H1 (cell line): ENCODE measurements at regions not wholly inside any gene's neighbourhood (a gene's known extent, or its start where the extent isn't known, plus 50 kb on each side); places are given as distances from the start of the nearest gene placed in this dataset.

ENCODE experiments used
- CTCF ChIA-PET: fragments of 300-600 bp; sonication (Branson Sonifier 250); formaldehyde crosslinking; loops from one replicate; lab custom pipeline; 2021; ENCODE audit not compliant: partially characterized antibody; lab: Charles Lee
- POLR2A ChIA-PET: fragments of 300-600 bp; sonication (Branson Sonifier 250); formaldehyde crosslinking; loops from one replicate; lab custom pipeline; 2021; ENCODE audit warnings: inconsistent platforms; ENCODE audit not compliant: partially characterized antibody; lab: Charles Lee
- DNase-seq, 2 experiments: peaks; one replicate each; pipeline versions ENCODE4 v3.0.0 to v3.0.0-alpha.2; 2010 to 2022; ENCODE audit warnings: low spot score in 2 of 2, low read depth in 1 of 2, mixed read lengths in 1 of 2
- FAIRE-seq: peaks from 2 replicates; lab custom pipeline; 2011; peaks lifted over from hg19 to GRCh38; lab: Jason Lieb, UNC
- H2AFZ ChIP-seq: 2 replicates; pipeline ENCODE4 v1.8.1; 2012; ENCODE audit warnings: low read length, inconsistent platforms
- H2AK5ac ChIP-seq: 2 replicates; pipeline ENCODE4 v1.6.1; 2013; ENCODE audit warnings: low read depth, low read length
- H2BK120ac ChIP-seq: replicated peaks from 2 replicates; pipeline ENCODE3; 2013; ENCODE audit warnings: low read depth, low read length, inconsistent platforms
- H2BK12ac ChIP-seq: 2 replicates; pipeline ENCODE4 v1.6.1; 2013; ENCODE audit warnings: low read depth, low read length
- H2BK15ac ChIP-seq: 2 replicates; pipeline ENCODE4 v1.6.1; 2013; ENCODE audit warnings: low read length
- H2BK20ac ChIP-seq: 2 replicates; pipeline ENCODE4 v1.6.1; 2013; ENCODE audit warnings: low read length
- H2BK5ac ChIP-seq: 2 replicates; pipeline ENCODE4 v1.6.1; 2013; ENCODE audit warnings: low read depth, low read length
- H3K14ac ChIP-seq: 2 replicates; pipeline ENCODE4 v1.6.1; 2013; ENCODE audit warnings: inconsistent platforms; ENCODE audit not compliant: insufficient read length
- H3K18ac ChIP-seq: 2 replicates; pipeline ENCODE4 v1.6.1; 2013; ENCODE audit warnings: low read length; ENCODE audit errors: extremely low read depth
- H3K23ac ChIP-seq: 2 replicates; pipeline ENCODE4 v1.6.1; 2013; ENCODE audit warnings: inconsistent platforms; ENCODE audit not compliant: insufficient read length
- H3K23me2 ChIP-seq: 2 replicates; pipeline ENCODE4 v1.6.1; 2013; ENCODE audit warnings: low read depth, low read length
- H3K27ac ChIP-seq: 2 replicates; pipeline ENCODE4 v1.6.1; 2011; ENCODE audit warnings: low read depth, low read length, inconsistent platforms
- H3K27me3 ChIP-seq, 4 experiments: replicated peaks in 1 of 4; 1 replicate in 1 of 4; 2 replicates in 3 of 4; pipeline versions ENCODE4 v1.6.1 to v1.8.1; 2011 to 2013; ENCODE audit warnings: low read length in 3 of 4, mild to moderate bottlenecking in 3 of 4, inconsistent platforms in 2 of 4, mixed read lengths in 2 of 4, moderate library complexity in 1 of 4; ENCODE audit not compliant: control insufficient read depth in 3 of 4, insufficient read depth in 3 of 4; ENCODE audit errors: extremely low read depth in 1 of 4
- H3K36me3 ChIP-seq, 4 experiments: 2 replicates each; pipeline versions ENCODE4 v1.6.1 to v1.8.1; 2011 to 2013; ENCODE audit warnings: mild to moderate bottlenecking in 4 of 4, low read length in 3 of 4, moderate library complexity in 2 of 4, control low read depth in 1 of 4, inconsistent platforms in 1 of 4; ENCODE audit not compliant: insufficient read depth in 4 of 4, control insufficient read depth in 2 of 4
- H3K4ac ChIP-seq: replicated peaks from 2 replicates; pipeline ENCODE3; 2013; ENCODE audit warnings: low read length, low read depth, mixed read lengths, inconsistent platforms; ENCODE audit not compliant: insufficient read length
- H3K4me1 ChIP-seq, 4 experiments: replicated peaks in 1 of 4; 1 replicate in 1 of 4; 2 replicates in 3 of 4; pipeline versions ENCODE4 v1.6.1 to v1.8.1; 2011 to 2013; ENCODE audit warnings: low read length in 3 of 4, inconsistent platforms in 2 of 4, mixed read lengths in 1 of 4; ENCODE audit not compliant: insufficient read depth in 4 of 4, control insufficient read depth in 3 of 4
- H3K4me2 ChIP-seq, 2 experiments: 2 replicates each; pipeline versions ENCODE4 v1.6.1 to v1.8.1; 2011 to 2013; ENCODE audit warnings: low read depth in 2 of 2, low read length in 2 of 2, control low read depth in 1 of 2, inconsistent platforms in 1 of 2, mild to moderate bottlenecking in 1 of 2; ENCODE audit not compliant: insufficient read depth in 1 of 2
- H3K4me3 ChIP-seq, 4 experiments: fragments of 200-600, 300-600 bp in 1 of 4; sonication (generic), shearing (Covaris generic), sonication (Bioruptor Twin) in 1 of 4; 2 replicates each; pipeline versions ENCODE4 v1.5.1 to v1.8.1; 2011 to 2016; ENCODE audit warnings: low read length in 4 of 4, low read depth in 3 of 4, control low read depth in 2 of 4, inconsistent platforms in 2 of 4, mild to moderate bottlenecking in 2 of 4, mixed read lengths in 1 of 4, moderate library complexity in 1 of 4; ENCODE audit not compliant: insufficient read depth in 2 of 4; ENCODE audit errors: extremely low read depth in 1 of 4
- H3K56ac ChIP-seq: replicated peaks from 2 replicates; pipeline ENCODE3; 2013; ENCODE audit warnings: low read depth, mild to moderate bottlenecking, mixed read lengths, low read length, inconsistent platforms; ENCODE audit not compliant: insufficient read length
- H3K79me1 ChIP-seq: 2 replicates; pipeline ENCODE4 v1.6.1; 2013; ENCODE audit warnings: low read depth, low read length, control low read depth
- H3K79me2 ChIP-seq, 2 experiments: 2 replicates each; pipeline versions ENCODE4 v1.6.1 to v1.8.1; 2012 to 2013; ENCODE audit warnings: low read length in 2 of 2, mild to moderate bottlenecking in 2 of 2, inconsistent platforms in 1 of 2; ENCODE audit not compliant: insufficient read depth in 2 of 2, control insufficient read depth in 1 of 2
- H3K9ac ChIP-seq, 4 experiments: replicated peaks in 1 of 4; 1 replicate in 1 of 4; 2 replicates in 3 of 4; pipeline versions ENCODE4 v1.6.1 to v1.8.1; 2011 to 2013; ENCODE audit warnings: low read depth in 3 of 4, low read length in 3 of 4, control low read depth in 2 of 4, mild to moderate bottlenecking in 2 of 4, moderate library complexity in 2 of 4, inconsistent platforms in 1 of 4; ENCODE audit errors: extremely low read depth in 1 of 4
- H3K9me3 ChIP-seq, 2 experiments: 2 replicates each; pipeline versions ENCODE4 v1.6.1 to v1.8.1; 2012 to 2013; ENCODE audit warnings: mild to moderate bottlenecking in 2 of 2, moderate library complexity in 2 of 2, control low read depth in 1 of 2, inconsistent platforms in 1 of 2, low read depth in 1 of 2, low read length in 1 of 2, mixed read lengths in 1 of 2; ENCODE audit not compliant: insufficient read depth in 2 of 2
- H4K20me1 ChIP-seq, 2 experiments: replicated peaks in 1 of 2; 2 replicates each; pipeline versions ENCODE3 to v1.8.1; 2011 to 2013; ENCODE audit warnings: inconsistent platforms in 2 of 2, low read length in 2 of 2, mild to moderate bottlenecking in 1 of 2; ENCODE audit not compliant: insufficient read depth in 2 of 2, control insufficient read depth in 1 of 2
- H4K5ac ChIP-seq: 2 replicates; pipeline ENCODE4 v1.6.1; 2013; ENCODE audit warnings: low read length, low read depth, mixed read lengths, inconsistent platforms; ENCODE audit not compliant: insufficient read length
- H4K8ac ChIP-seq: 2 replicates; pipeline ENCODE4 v1.8.0; 2013; ENCODE audit warnings: mild to moderate bottlenecking, moderate library complexity, low read length, inconsistent platforms; ENCODE audit not compliant: insufficient read depth; ENCODE audit errors: extremely low read depth
- H4K91ac ChIP-seq: replicated peaks from 2 replicates; pipeline ENCODE3; 2013; ENCODE audit warnings: low read length, mixed read lengths, inconsistent platforms; ENCODE audit not compliant: insufficient read length
- ASH2L ChIP-seq: fragments of 200-600, 300-600 bp; sonication (generic); IDR thresholded peaks from one replicate; pipeline ENCODE4 v1.7.1; 2017; ENCODE audit warnings: low read length
- CHD1 ChIP-seq: IDR thresholded peaks from 2 replicates; pipeline ENCODE4 v1.6.1; 2012; ENCODE audit warnings: low read depth, low read length, improper control_type of control experiment
- CHD2 ChIP-seq: IDR thresholded peaks from 2 replicates; pipeline ENCODE4 v1.6.1; 2012; ENCODE audit warnings: low read length, improper control_type of control experiment
- CTCF ChIP-seq, 3 experiments: IDR thresholded peaks; 1 replicate in 2 of 3; 2 replicates in 1 of 3; pipeline versions ENCODE4 v1.5.1 to v1.6.1; 2011; ENCODE audit warnings: low read length in 3 of 3, mild to moderate bottlenecking in 3 of 3, inconsistent platforms in 2 of 3, low read depth in 1 of 3, moderate library complexity in 1 of 3; ENCODE audit not compliant: insufficient read depth in 1 of 3; ENCODE audit errors: control extremely low read depth in 1 of 3
- GTF2F1 ChIP-seq: IDR thresholded peaks from 2 replicates; pipeline ENCODE4 v1.6.1; 2012; ENCODE audit warnings: low read depth, low read length, improper control_type of control experiment, borderline replicate concordance
- KDM1A ChIP-seq: fragments of 200-600, 300-600 bp; sonication (generic); IDR thresholded peaks from 2 replicates; pipeline ENCODE4 v1.7.1; 2016; ENCODE audit warnings: mild to moderate bottlenecking, low read length, borderline replicate concordance
- MAFK ChIP-seq: IDR thresholded peaks from 2 replicates; pipeline ENCODE4 v1.6.1; 2012; ENCODE audit warnings: low read depth, mild to moderate bottlenecking, improper control_type of control experiment, low read length
- RNF2 ChIP-seq: fragments of 200-900, 300-1000 bp; sonication (generic); IDR thresholded peaks from 2 replicates; pipeline ENCODE4 v1.7.1; 2016; ENCODE audit warnings: borderline replicate concordance, low read depth, mild to moderate bottlenecking, antibody characterized with exemption, low read length; ENCODE audit not compliant: poor library complexity, severe bottlenecking; ENCODE audit errors: missing control alignments
- SIN3A ChIP-seq, 2 experiments: IDR thresholded peaks in 1 of 2; conservative IDR thresholded peaks in 1 of 2; 2 replicates each; pipeline ENCODE4 v1.6.1; 2011 to 2012; ENCODE audit warnings: low read length in 2 of 2, improper control_type of control experiment in 1 of 2, low read depth in 1 of 2, mild to moderate bottlenecking in 1 of 2
- SP1 ChIP-seq: IDR thresholded peaks from 2 replicates; pipeline ENCODE4 v1.6.1; 2011; ENCODE audit warnings: low read depth, low read length
- SUZ12 ChIP-seq: fragments of 200-600 bp; sonication (generic); IDR thresholded peaks from 2 replicates; pipeline ENCODE4 v1.6.1; 2012; ENCODE audit warnings: mild to moderate bottlenecking, inconsistent platforms, low read length, moderate library complexity, mixed read lengths
- TEAD4 ChIP-seq: IDR thresholded peaks from 2 replicates; pipeline ENCODE4 v1.6.1; 2012; ENCODE audit warnings: low read depth, low read length, inconsistent platforms, mixed read lengths
- WGBS, 2 experiments: shearing (Covaris generic) in 1 of 2; methylation state at CpG; one replicate each; pipeline versions ENCODE4 v1.1.6 to v1.1.7; 2013 to 2015; ENCODE audit warnings: low lambda C conversion rate in 2 of 2, mixed read lengths in 2 of 2, inconsistent platforms in 1 of 2, low coverage in 1 of 2, missing lambda C conversion rate in 1 of 2; ENCODE audit not compliant: insufficient replicate concordance in 2 of 2, insufficient coverage in 1 of 2, insufficient read length in 1 of 2; ENCODE audit errors: extremely low coverage in 1 of 2, missing lambda C conversion rate in 1 of 2; 5-methylcytosine and 5-hydroxymethylcytosine counted together

DNA sequence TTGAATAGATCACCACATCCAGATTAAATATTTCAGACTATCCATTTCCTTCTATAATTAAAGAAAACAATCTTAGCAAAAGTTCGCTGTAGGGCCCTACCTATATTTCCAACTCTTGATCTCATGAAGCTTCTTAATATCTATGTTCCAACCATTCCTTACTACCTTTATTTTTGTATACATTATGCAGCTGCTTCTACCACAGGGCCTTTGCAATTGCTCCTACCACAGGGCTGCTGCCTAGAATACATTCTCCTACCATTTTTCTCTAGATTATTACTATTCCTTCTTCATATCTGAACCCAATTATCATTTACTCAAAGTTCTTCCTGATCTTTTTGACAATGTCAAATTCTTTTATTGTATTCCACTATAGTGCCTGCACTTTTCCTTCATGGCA lies 516.6 kb downstream of the RFPL4B start:
- no peak overlapping the region for H3K27ac ChIP-seq
- ChIA-PET CTCF (interaction anchor here (1.6 kb wide), 1 partner anchor 16 kb away, joined by 4 read pairs; no protein-coding TSS in a partner anchor), POLR2A (no interaction called here)

More for the DNA sequence above, 516.6 kb downstream of the RFPL4B start:
- FAIRE-seq = no peak
- H2BK12ac ChIP-seq = no peak overlapping the region
- no peaks in the 10 kb centered on the region for H3K27me3 ChIP-seq
- no peak overlapping the region for H2AFZ ChIP-seq
- H3K36me3 ChIP-seq = no peaks in the 10 kb centered on the region
- H4K8ac ChIP-seq = no peak overlapping the region
- 55% methylated on average over 1 of the region's 1 CpG; no CpG with 5 or more reads in 1 of the 2 experiments for WGBS, 2 experiments
- no peak for DNase-seq
- H4K20me1 ChIP-seq = no peaks in the 10 kb centered on the region
- H3K79me1 ChIP-seq = no peaks in the 10 kb centered on the region
- H3K23me2 ChIP-seq = no peaks in the 10 kb centered on the region
- H2BK20ac ChIP-seq = no peak overlapping the region
- no peak overlapping the region for H2BK120ac ChIP-seq
- no peak overlapping the region for H3K4ac ChIP-seq
- H4K91ac ChIP-seq = no peak overlapping the region
- H3K23ac ChIP-seq = no peak overlapping the region
- no peaks in the 10 kb centered on the region for H3K79me2 ChIP-seq
- H3K14ac ChIP-seq = no peak overlapping the region
- H3K18ac ChIP-seq = no peak overlapping the region
- H3K9ac ChIP-seq = no peak overlapping the region
- TF ChIP-seq CHD2 = no peak
- no peak for TF ChIP-seq SUZ12
- TF ChIP-seq RNF2 = no peak
- TF ChIP-seq SIN3A (conservative IDR thresholded peaks at IDR 0.05 in 1 of 2, IDR thresholded peaks at IDR 0.05 in 1 of 2; ENCODE audit: low read depth in 1 of 2, low read length in 2 of 2) = no peak
- TF ChIP-seq CTCF (IDR thresholded peaks at IDR 0.05; ENCODE audit: control extremely low read depth in 1 of 3, insufficient read depth in 1 of 3, low read depth in 1 of 3, low read length in 3 of 3) = no peak
- no peak for TF ChIP-seq ASH2L
- TF ChIP-seq GTF2F1 = no peak
- TF ChIP-seq CHD1 = no peak
- no peak for TF ChIP-seq KDM1A
- no peak for TF ChIP-seq MAFK
- no peak for TF ChIP-seq SP1
- no peak for TF ChIP-seq TEAD4
- TF ChIP-seq, all 59 proteins: peak for 0
- Histone ChIP-seq H2BK5ac (no peak overlapping the region), H3K56ac (no peak overlapping the region), H2AK5ac (no peak overlapping the region), H2BK15ac (no peak overlapping the region), H3K4me2 (no peak overlapping the region), H3K4me3 (no peak overlapping the region), H4K5ac (no peak overlapping the region), H3K4me1 (peaks cover 0 to 1% (median 0%) of the 10 kb centered on the region in 4 experiments; a peak in 1 of 7 replicates), H3K9me3 (no peaks in the 10 kb centered on the region)
